Stimulated activated naive CD8-positive, alpha-beta T cell treated with anti-CD3 and anti-CD28 coated beads, Interleukin-15, Interleukin-2, amounts not matched to agents 100 ng/mL and 50 ng/mL, for 24 hours (primary cell): ENCODE measurements at regions not wholly inside any gene's neighbourhood (a gene's known extent, or its start where the extent isn't known, plus 50 kb on each side); places are given as distances from the start of the nearest gene placed in this dataset.

Experiments used
- H3K27ac Mint-ChIP-seq: one replicate; pipeline ENCODE4 v1.8.0; 2021; ENCODE audit warnings: mild to moderate bottlenecking, mixed read lengths
- H3K27me3 Mint-ChIP-seq: one replicate; pipeline ENCODE4 v1.8.0; 2021; ENCODE audit warnings: mixed read lengths
- H3K36me3 Mint-ChIP-seq: one replicate; pipeline ENCODE4 v1.8.0; 2021; ENCODE audit warnings: low read depth, mixed read lengths
- H3K4me1 Mint-ChIP-seq: one replicate; pipeline ENCODE4 v1.8.0; 2021; ENCODE audit warnings: low read depth, mixed read lengths
- H3K4me3 Mint-ChIP-seq: one replicate; pipeline ENCODE4 v1.8.0; 2021; ENCODE audit warnings: mild to moderate bottlenecking, mixed read lengths
- H3K9me3 Mint-ChIP-seq: one replicate; pipeline ENCODE4 v1.8.0; 2021; ENCODE audit warnings: mixed read lengths

DNA sequence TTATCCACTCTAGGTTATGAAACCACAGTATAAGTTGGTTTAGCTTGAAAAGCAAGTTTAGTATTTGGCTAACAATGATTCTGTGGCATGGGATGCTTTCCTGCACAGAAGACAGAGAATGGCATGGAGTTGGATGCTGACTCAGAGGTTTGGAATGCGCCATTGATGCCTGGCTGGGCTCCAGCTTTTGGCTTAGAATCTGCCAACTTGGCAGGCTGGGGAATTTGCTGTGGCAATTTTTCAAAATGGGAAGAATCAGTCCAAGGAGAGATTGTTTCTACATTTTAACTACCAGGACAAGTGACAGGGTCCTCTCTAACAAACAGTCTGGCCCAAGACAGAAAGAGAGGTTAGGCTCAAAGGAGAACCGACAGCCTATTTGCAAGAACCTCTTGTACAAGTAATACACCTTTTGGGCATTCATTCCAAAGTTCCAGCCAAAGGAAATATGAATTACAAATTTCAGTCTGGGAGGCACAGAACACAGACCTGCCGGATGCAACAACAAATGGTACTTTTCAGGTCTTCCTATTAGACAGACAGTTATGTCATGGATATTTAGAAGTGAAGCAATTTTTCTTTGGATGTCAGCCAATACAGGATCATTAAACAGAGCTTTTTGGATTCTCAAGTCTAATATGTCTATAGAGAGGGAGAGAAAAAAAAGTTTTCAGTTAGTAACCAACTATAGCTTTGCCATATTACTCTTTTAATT is 1027.7 kb downstream of the TMEM182 start:
- no peaks in the 10 kb centered on the region for H3K9me3 Mint-ChIP-seq
- no peaks in the 10 kb centered on the region for H3K4me1 Mint-ChIP-seq
- H3K27ac Mint-ChIP-seq = no peak overlapping the region
- no peak overlapping the region for H3K4me3 Mint-ChIP-seq
- no peaks in the 10 kb centered on the region for H3K27me3 Mint-ChIP-seq
- no peaks in the 10 kb centered on the region for H3K36me3 Mint-ChIP-seq

DNA sequence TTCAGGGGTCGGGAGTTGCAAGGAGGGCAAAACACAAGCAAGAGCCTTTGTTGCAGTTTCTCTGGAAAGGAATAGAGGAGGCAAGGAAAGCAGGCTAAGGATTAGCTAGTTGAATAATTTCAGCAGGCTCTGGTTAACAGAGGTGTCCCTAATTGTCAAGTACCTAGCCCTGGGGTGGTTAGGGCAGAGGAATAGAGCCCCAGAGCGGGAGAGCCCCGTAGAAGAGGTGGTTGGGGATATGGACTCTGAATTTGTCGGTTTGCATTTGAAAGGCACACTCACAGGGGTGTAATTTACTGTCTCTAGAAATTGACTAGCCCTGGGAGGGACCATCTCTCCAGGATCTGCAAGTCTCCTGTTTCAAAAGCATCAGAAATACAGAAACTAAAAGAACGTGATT is 1030.2 kb downstream of the TMEM182 start:
- H3K27ac Mint-ChIP-seq = no peak overlapping the region
- no peaks in the 10 kb centered on the region for H3K36me3 Mint-ChIP-seq
- no peaks in the 10 kb centered on the region for H3K4me1 Mint-ChIP-seq
- peaks cover 4% of the 10 kb centered on the region for H3K9me3 Mint-ChIP-seq
- no peak overlapping the region for H3K4me3 Mint-ChIP-seq
- no peaks in the 10 kb centered on the region for H3K27me3 Mint-ChIP-seq

DNA sequence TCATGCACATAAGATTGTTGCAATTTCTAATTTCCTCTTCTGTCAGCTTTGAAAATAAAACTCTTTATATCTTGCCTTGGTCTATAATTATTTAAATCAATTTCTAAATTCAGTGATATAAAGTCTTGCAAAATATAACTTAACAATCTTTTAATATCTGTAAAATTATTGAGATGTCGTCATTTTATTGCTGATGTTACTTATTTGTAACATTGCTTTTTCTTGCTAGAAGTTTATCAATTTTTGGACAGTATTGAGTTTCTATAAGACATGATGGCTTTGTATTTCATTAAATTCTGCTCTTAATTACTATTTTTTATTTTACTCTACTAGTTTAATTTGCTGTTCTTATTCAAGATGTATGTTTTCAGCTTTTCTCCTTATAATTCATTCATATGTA is 1036.5 kb downstream of the TMEM182 start:
- no peak overlapping the region for H3K27ac Mint-ChIP-seq
- peaks cover 16% of the 10 kb centered on the region for H3K9me3 Mint-ChIP-seq
- H3K4me3 Mint-ChIP-seq = no peak overlapping the region
- H3K27me3 Mint-ChIP-seq = no peaks in the 10 kb centered on the region
- no peaks in the 10 kb centered on the region for H3K36me3 Mint-ChIP-seq
- H3K4me1 Mint-ChIP-seq = no peaks in the 10 kb centered on the region

DNA sequence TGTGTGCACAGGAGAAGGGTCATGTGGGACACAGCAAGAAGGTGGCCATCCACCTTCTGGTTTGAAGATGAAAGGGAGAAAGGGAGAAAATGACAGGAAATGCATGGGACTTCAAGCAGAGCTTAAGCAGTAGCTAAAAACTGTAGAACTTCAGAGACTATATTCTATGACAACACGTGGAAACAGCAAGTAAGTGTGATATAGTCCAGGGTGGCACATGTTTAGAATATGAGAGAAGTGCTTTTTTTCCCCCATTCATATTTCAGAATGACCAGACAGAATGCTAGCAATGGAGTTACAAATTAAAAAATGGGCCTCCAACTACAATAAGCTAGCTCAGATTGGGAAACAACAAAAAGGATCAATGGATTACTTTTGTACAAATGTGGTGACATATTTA is 1042.2 kb downstream of the TMEM182 start:
- Mint-ChIP-seq H3K4me3 (no peak overlapping the region), H3K27ac (no peak overlapping the region), H3K27me3 (no peaks in the 10 kb centered on the region), H3K9me3 (peaks cover 12% of the 10 kb centered on the region), H3K4me1 (no peaks in the 10 kb centered on the region), H3K36me3 (no peaks in the 10 kb centered on the region)

DNA sequence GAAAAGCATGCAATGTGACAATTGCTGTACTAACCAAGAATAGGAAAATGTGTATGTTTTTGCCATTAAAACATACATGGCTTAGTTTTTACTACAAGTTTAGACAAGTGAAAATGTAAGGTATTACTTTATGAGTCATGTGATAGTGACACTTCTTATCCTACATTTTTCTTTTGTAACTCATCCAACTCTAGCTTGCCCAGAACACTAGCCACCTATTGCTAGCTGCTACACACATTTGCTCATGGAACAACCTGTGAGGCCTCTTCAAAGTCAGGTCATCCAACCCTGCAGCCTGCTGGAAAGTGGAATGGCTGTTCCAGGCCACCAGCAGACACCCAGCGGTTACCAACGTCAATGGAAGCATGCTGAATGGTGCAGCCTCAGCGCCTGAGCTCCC is 1043.9 kb downstream of the TMEM182 start:
- no peak overlapping the region for H3K27ac Mint-ChIP-seq
- H3K4me1 Mint-ChIP-seq = no peaks in the 10 kb centered on the region
- H3K9me3 Mint-ChIP-seq = peaks cover 12% of the 10 kb centered on the region
- H3K27me3 Mint-ChIP-seq = no peaks in the 10 kb centered on the region
- H3K4me3 Mint-ChIP-seq = no peak overlapping the region
- no peaks in the 10 kb centered on the region for H3K36me3 Mint-ChIP-seq

DNA sequence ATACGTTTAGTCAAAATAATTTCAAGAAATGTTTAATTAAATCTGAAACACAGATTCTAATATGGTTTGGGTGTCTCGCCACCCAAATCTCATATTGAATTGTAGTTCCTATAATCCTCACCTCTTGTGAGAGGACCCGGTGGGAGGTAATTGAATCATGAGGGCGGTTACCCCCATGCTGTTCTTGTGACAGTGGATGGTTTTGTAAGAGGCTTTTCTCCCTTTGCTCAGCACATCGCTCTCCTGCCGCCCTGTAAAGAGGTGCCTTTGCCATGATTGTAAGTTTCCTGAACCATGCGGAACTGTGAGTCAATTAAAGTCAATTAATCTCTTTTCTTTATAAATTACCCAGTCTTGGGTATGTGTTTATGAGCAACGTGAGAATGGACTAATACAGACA is 1045.1 kb upstream of the POU3F3 start:
- H3K4me3 Mint-ChIP-seq = no peak overlapping the region
- H3K4me1 Mint-ChIP-seq = no peaks in the 10 kb centered on the region
- H3K36me3 Mint-ChIP-seq = no peaks in the 10 kb centered on the region
- no peaks in the 10 kb centered on the region for H3K27me3 Mint-ChIP-seq
- H3K9me3 Mint-ChIP-seq = no peaks in the 10 kb centered on the region
- H3K27ac Mint-ChIP-seq = no peak overlapping the region

DNA sequence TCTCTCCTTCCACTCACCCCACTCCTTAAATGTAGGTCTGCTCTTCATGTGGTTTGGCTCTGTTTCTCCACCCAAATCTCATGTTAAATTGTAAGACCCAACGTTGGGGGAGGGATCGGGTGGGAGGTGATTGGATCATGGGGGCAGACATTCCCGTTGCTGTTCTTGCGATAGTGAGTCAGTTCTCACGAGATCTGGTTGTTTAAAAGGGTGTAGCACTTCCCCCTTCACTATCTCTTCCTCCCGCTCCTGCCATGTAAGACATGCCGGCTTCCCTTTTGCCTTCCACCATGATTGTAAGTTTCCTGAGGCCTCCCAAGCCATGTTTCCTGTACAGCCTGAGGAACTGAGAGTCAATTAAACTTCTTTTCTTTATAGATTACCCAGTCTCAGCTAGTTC is 1044.5 kb upstream of the POU3F3 start:
- Mint-ChIP-seq H3K4me1 (no peaks in the 10 kb centered on the region), H3K27me3 (no peaks in the 10 kb centered on the region), H3K4me3 (no peak overlapping the region), H3K9me3 (no peaks in the 10 kb centered on the region), H3K36me3 (no peaks in the 10 kb centered on the region), H3K27ac (no peak overlapping the region)

DNA sequence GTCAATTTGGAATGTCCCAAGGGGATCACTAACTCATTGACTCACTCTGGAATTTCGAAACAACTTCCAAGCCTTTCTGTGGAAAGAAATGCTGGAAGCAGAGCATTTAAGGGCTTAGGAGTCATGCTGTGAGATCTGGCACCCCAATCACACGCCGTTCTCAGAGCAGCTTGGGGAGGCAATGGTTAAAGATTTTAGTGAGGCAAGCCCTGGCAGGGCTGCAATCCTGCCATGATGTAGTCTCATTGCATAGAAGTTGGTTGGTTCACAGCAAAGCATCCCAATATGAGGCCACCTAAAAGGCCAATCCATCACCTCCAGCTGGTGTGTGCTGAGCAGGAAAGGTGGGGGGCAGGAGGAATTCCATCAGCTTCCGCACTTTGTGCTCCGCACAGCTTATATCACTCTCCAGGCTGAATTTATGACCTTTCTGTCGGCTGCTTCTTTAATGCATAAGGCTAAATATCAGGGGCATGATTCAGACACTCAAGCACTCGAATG is 1043.9 kb upstream of the POU3F3 start:
- no peak overlapping the region for H3K4me3 Mint-ChIP-seq
- no peaks in the 10 kb centered on the region for H3K36me3 Mint-ChIP-seq
- no peak overlapping the region for H3K27ac Mint-ChIP-seq

DNA sequence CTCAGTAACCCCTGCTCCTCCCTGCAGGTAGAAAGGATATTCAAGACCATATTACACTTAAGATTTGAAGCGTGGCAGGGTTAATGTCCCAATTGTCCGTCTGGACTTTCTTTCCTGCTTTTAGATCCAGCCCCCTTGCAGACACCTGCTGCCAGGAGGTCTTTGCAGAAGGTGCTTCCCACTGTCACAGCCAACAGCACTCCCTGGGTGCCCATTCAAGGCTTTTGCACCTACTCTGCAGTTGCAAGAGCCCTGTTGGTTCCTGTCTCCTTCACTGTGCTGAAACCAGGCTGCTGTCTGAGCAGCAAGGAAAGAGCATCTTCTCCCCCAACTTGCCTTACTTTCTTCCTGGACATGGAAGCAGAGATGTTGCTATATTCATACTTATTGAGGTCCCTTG is 1043.0 kb upstream of the POU3F3 start:
- no peak overlapping the region for H3K4me3 Mint-ChIP-seq
- no peaks in the 10 kb centered on the region for H3K27me3 Mint-ChIP-seq
- H3K4me1 Mint-ChIP-seq = no peaks in the 10 kb centered on the region
- no peaks in the 10 kb centered on the region for H3K36me3 Mint-ChIP-seq
- H3K9me3 Mint-ChIP-seq = no peaks in the 10 kb centered on the region
- no peak overlapping the region for H3K27ac Mint-ChIP-seq

More for the DNA sequence above, 1043.9 kb upstream of the POU3F3 start:
- no peaks in the 10 kb centered on the region for H3K9me3 Mint-ChIP-seq
- no peaks in the 10 kb centered on the region for H3K27me3 Mint-ChIP-seq
- H3K4me1 Mint-ChIP-seq = no peaks in the 10 kb centered on the region

DNA sequence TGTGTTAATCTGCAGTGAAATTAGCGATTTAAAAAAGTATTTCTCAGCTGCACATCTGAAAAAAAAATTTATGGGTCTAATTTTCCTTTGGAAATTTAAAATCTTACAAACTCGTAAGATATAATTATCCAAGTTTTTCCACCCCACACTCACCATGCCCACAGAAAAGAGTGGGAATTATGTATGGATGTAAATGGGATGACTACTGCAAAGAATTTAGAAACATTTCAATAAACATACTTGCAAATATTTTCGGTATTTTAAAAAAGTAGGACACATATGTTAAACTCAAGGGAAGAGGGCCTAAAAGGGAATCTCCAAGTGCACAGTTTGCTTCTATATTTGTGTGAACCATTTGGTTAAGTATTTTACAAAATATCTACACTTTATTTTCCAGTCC is 1039.9 kb upstream of the POU3F3 start:
- peaks cover 5% of the 10 kb centered on the region for H3K9me3 Mint-ChIP-seq
- no peak overlapping the region for H3K27ac Mint-ChIP-seq
- H3K4me1 Mint-ChIP-seq = no peaks in the 10 kb centered on the region
- H3K4me3 Mint-ChIP-seq = no peak overlapping the region
- H3K36me3 Mint-ChIP-seq = no peaks in the 10 kb centered on the region
- no peaks in the 10 kb centered on the region for H3K27me3 Mint-ChIP-seq

DNA sequence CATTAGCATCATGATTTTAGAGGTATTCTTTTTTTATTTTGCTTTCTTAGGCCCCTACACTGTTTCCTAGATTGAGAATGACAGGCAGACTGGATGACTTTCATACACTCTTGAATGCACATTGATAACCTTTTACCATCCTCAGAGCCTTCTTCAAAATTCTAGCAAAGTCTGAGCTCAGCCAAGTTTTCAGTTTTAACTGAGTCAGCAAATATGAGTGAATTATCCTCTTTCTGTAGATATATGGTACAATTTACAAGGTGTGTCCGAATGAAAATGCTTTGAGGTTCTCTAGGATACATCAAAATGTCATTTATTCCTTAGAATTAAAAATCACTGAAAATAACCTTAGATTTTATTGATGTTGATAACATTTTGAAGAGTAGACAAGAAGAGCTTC is 1038.2 kb upstream of the POU3F3 start:
- no peaks in the 10 kb centered on the region for H3K36me3 Mint-ChIP-seq
- no peak overlapping the region for H3K27ac Mint-ChIP-seq
- no peaks in the 10 kb centered on the region for H3K27me3 Mint-ChIP-seq
- no peaks in the 10 kb centered on the region for H3K4me1 Mint-ChIP-seq
- no peak overlapping the region for H3K4me3 Mint-ChIP-seq
- peaks cover 5% of the 10 kb centered on the region for H3K9me3 Mint-ChIP-seq

DNA sequence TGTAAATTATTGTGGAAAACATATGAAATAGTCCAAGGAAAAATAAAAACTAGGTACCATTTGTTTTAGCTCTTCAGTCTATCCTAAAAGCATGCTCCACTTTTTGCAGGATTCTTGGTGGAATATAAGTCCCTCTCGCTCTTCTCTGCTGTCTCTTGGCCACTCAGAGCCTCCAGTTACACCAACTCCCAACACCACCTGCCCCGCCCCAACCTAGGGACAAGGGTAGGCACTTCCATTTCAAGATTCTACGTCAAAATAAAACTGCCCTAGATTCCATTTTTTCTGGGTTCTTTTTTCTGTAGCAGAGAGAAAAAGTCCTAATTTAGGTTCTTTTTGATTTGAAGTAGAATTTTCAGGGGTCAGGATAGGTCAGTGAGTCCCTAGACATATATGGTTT is 1036.2 kb upstream of the POU3F3 start:
- Mint-ChIP-seq H3K9me3 (peaks cover 5% of the 10 kb centered on the region), H3K4me3 (no peak overlapping the region), H3K4me1 (no peaks in the 10 kb centered on the region), H3K27me3 (no peaks in the 10 kb centered on the region), H3K27ac (no peak overlapping the region), H3K36me3 (no peaks in the 10 kb centered on the region)

DNA sequence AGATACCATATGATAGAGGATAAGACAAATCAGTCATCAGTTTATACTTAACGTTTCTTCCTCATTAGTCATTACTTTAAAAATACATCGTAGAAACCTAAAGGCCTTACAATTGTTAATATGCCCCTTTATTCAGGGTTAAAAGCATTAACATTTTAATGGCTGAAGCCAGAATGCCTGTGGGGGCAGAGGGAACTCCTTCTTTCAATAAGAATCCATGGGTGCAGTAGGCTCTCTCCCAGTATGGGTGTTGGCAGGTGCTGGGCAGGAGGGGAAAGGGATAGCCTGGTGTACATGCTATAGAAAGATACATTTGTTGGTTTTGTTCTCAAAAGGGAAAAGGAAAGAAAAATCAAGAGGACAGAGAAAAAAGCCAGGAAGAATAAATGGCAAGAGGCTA is 1035.7 kb upstream of the POU3F3 start:
- Mint-ChIP-seq H3K9me3 (peaks cover 5% of the 10 kb centered on the region), H3K27ac (no peak overlapping the region), H3K4me1 (no peaks in the 10 kb centered on the region), H3K36me3 (no peaks in the 10 kb centered on the region), H3K27me3 (no peaks in the 10 kb centered on the region), H3K4me3 (no peak overlapping the region)

DNA sequence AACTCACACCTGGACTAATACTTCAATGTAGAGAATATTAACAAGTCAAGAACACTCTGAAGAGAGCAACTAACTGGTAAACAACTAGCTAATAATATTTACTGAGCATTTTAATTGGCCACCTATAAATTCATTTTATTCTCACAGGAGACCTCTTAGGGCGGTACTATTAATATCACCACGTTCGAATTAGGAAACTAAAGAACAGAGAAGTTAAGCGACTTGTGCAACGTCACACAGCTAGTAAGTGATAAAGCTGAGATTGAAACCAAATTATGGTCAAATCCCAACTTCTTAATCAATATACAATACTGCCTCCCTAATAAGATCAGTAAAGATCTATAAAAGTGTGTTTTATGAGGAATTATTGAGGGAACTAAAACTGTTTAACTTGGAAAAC is 1034.3 kb upstream of the POU3F3 start:
- no peaks in the 10 kb centered on the region for H3K27me3 Mint-ChIP-seq
- H3K4me1 Mint-ChIP-seq = no peaks in the 10 kb centered on the region
- no peak overlapping the region for H3K4me3 Mint-ChIP-seq
- H3K9me3 Mint-ChIP-seq = peaks cover 5% of the 10 kb centered on the region
- no peak overlapping the region for H3K27ac Mint-ChIP-seq
- no peaks in the 10 kb centered on the region for H3K36me3 Mint-ChIP-seq

DNA sequence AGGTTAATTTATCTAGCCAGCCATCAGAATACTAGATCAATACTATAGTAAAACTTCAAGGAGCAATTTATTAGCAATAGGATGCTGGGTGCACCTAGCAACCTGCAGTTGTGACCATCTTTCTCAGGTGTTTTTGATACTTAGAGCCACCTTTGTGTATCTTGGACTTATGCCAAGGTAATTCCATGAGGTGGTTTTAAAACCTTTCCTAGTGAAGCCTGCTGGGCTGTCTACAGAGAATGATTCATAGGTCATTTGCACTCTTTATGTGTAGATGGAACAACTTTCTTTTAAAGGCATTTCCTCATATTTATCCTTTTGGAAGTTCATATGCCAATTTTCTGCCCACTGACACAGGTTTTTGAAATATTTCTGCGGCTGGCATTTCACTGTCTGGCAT is 1030.1 kb upstream of the POU3F3 start:
- Mint-ChIP-seq H3K4me1 (no peaks in the 10 kb centered on the region), H3K36me3 (no peaks in the 10 kb centered on the region), H3K27ac (no peak overlapping the region), H3K9me3 (peaks cover 20% of the 10 kb centered on the region), H3K27me3 (no peaks in the 10 kb centered on the region), H3K4me3 (no peak overlapping the region)

DNA sequence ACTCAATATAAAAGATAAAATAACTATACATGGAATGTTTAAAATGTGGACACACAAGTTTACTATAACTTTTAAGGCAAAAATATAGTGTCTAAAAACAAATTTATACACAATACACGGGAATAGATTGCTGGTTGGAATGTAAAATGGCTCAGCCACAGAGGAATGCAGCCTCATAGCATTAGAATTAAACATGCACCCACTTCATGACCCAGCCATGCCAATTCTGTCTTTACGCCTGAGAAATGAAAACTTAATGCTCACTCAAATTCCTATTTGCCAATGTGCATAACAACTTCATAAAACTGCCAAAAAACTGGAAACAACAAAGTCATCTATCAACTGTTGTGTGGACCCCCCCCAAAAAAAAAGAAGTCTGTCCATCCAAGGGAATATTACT is 1006.6 kb upstream of the POU3F3 start:
- Mint-ChIP-seq H3K9me3 (peaks cover 5% of the 10 kb centered on the region), H3K4me3 (no peak overlapping the region), H3K27ac (no peak overlapping the region), H3K36me3 (no peaks in the 10 kb centered on the region), H3K4me1 (no peaks in the 10 kb centered on the region), H3K27me3 (no peaks in the 10 kb centered on the region)
